ENCODE measurements at regions not wholly inside any gene's neighbourhood (a gene's known extent, or its start where the extent isn't known, plus 50 kb on each side); places are given as distances from the start of the nearest gene placed in this dataset.

GRCh38 chr14:84751745-84752144 lies 778.2 kb upstream of the FLRT2 start:
- TF ChIP-seq CTCF (IDR thresholded peaks at IDR 0.05) (no peak), POLR2A (IDR thresholded peaks at IDR 0.05) (no peak)

Data from transverse colon (tissue), 3 donors.